GM12878 (cell line): ENCODE measurements at regions not wholly inside any gene's neighbourhood (a gene's known extent, or its start where the extent isn't known, plus 50 kb on each side); places are given as distances from the start of the nearest gene placed in this dataset.

Source experiments
- ATAC-seq: fragments of 200-7000 bp; cut with Tn5 transposase; 3 replicates; pipeline ENCODE4 v1.9.1; 2020; ENCODE audit warnings: mild to moderate bottlenecking, moderate library complexity
- BruUV-seq: library from RNA; stranded (reverse); fragments of 400-500 nt; replicated peaks from 2 replicates; lab custom pipeline; 2021; lab: Mats Ljungman, UMichigan
- CTCF ChIA-PET: fragments of 300-600 bp; sonication (Branson Sonifier 250); formaldehyde crosslinking; extraction: SDS; loops from one replicate; lab custom pipeline; 2021; ENCODE audit warnings: inconsistent platforms; lab: Yijun Ruan, JAX
- POLR2A ChIA-PET: fragments of 350-600 bp; formaldehyde crosslinking; extraction: SDS; loops from one replicate; lab custom pipeline; 2021; ENCODE audit warnings: inconsistent platforms; lab: Charles Lee
- RAD21 ChIA-PET: fragments of 300-600 bp; sonication (Branson Sonifier 250); formaldehyde crosslinking; loops from one replicate; lab custom pipeline; 2023; ENCODE audit warnings: antibody characterized with exemption; ENCODE audit not compliant: unreplicated experiment; lab: Charles Lee
- SMC1A ChIA-PET: fragments of 300-600 bp; sonication (Branson Sonifier 250); formaldehyde crosslinking; loops from one replicate; lab custom pipeline; 2023; ENCODE audit not compliant: unreplicated experiment, uncharacterized antibody; lab: Charles Lee
- DNase-seq: peaks from one replicate; pipeline ENCODE4 v3.0.0-alpha.2; 2011; ENCODE audit warnings: low read depth, low spot score
- FAIRE-seq: peaks from 3 replicates; lab custom pipeline; 2011; peaks lifted over from hg19 to GRCh38; lab: Jason Lieb, UNC
- H2AFZ ChIP-seq: 2 replicates; pipeline ENCODE4 v1.6.0; 2011; ENCODE audit warnings: low read depth, low read length, control low read depth; ENCODE audit not compliant: control insufficient read depth
- H3K27ac ChIP-seq: 2 replicates; pipeline ENCODE4 v1.5.1; 2011; ENCODE audit warnings: control low read depth; ENCODE audit not compliant: control insufficient read depth, insufficient read depth
- H3K27me3 ChIP-seq, 2 experiments: replicated peaks in 1 of 2; 2 replicates each; pipeline versions ENCODE4 v1.6.0 to v1.6.1; 2011; ENCODE audit warnings: low read length in 1 of 2; ENCODE audit not compliant: control insufficient read depth in 2 of 2, insufficient read depth in 2 of 2
- H3K36me3 ChIP-seq, 2 experiments: 2 replicates each; pipeline ENCODE4 v1.5.1; 2011; ENCODE audit warnings: low read length in 1 of 2; ENCODE audit not compliant: control insufficient read depth in 2 of 2, insufficient read depth in 2 of 2
- H3K4me1 ChIP-seq: 2 replicates; pipeline ENCODE4 v1.6.1; 2011; ENCODE audit warnings: mild to moderate bottlenecking, low read length, moderate library complexity, mixed read lengths; ENCODE audit not compliant: control insufficient read depth, insufficient read depth
- H3K4me2 ChIP-seq: 2 replicates; pipeline ENCODE4 v1.6.0; 2011; ENCODE audit warnings: control low read depth; ENCODE audit not compliant: control insufficient read depth, insufficient read depth
- H3K4me3 ChIP-seq: fragments of 200-600 bp; sonication (generic); 2 replicates; pipeline ENCODE4 v1.5.1; 2016
- H3K79me2 ChIP-seq: 2 replicates; pipeline ENCODE4 v1.6.0; 2011; ENCODE audit warnings: low read length; ENCODE audit not compliant: control insufficient read depth, insufficient read depth
- H3K9ac ChIP-seq: 2 replicates; pipeline ENCODE4 v1.8.0; 2011; ENCODE audit warnings: low read length, control low read depth, mixed read lengths; ENCODE audit not compliant: control insufficient read depth, insufficient read depth
- H3K9me3 ChIP-seq: replicated peaks from 3 replicates; pipeline ENCODE4 v1.5.1; 2011; ENCODE audit warnings: mild to moderate bottlenecking, low read length; ENCODE audit not compliant: control insufficient read depth, insufficient read depth
- H4K20me1 ChIP-seq: 2 replicates; pipeline ENCODE4 v1.6.0; 2011; ENCODE audit not compliant: control insufficient read depth, insufficient read depth
- BACH1 ChIP-seq: fragments of 450-650 bp; IDR thresholded peaks from 2 replicates; pipeline ENCODE4 v1.6.1; 2017; ENCODE audit warnings: mild to moderate bottlenecking, borderline replicate concordance
- ESRRA ChIP-seq: IDR thresholded peaks from 2 replicates; pipeline ENCODE4 v1.6.1; 2012; ENCODE audit warnings: mild to moderate bottlenecking, low read length, improper control_type of control experiment
- FOXK2 ChIP-seq: fragments of 450-650 bp; IDR thresholded peaks from 2 replicates; pipeline ENCODE4 v1.6.1; 2017; ENCODE audit warnings: mild to moderate bottlenecking, moderate library complexity
- MEF2B ChIP-seq: fragments of 450-650 bp; IDR thresholded peaks from 2 replicates; pipeline ENCODE4 v1.6.1; 2018; ENCODE audit warnings: mild to moderate bottlenecking, moderate library complexity; ENCODE audit not compliant: partially characterized antibody, poor library complexity, severe bottlenecking
- MYB ChIP-seq: fragments of 150-350 bp; IDR thresholded peaks from 2 replicates; pipeline ENCODE4 v1.6.1; 2014; ENCODE audit warnings: mild to moderate bottlenecking, low read depth, low read length, borderline replicate concordance
- PAX5 ChIP-seq: IDR thresholded peaks from 2 replicates; pipeline ENCODE4 v1.6.1; 2011; ENCODE audit warnings: low read depth, low read length, borderline replicate concordance
- POLR2AphosphoS5 ChIP-seq: IDR thresholded peaks from 2 replicates; pipeline ENCODE4 v1.6.1; 2011; ENCODE audit warnings: mild to moderate bottlenecking, low read length, inconsistent platforms
- TAF1 ChIP-seq: IDR thresholded peaks from 2 replicates; pipeline ENCODE4 v1.6.1; 2011; ENCODE audit warnings: mild to moderate bottlenecking, low read depth, low read length, borderline replicate concordance
- YBX1 ChIP-seq: fragments of 450-650 bp; IDR thresholded peaks from 2 replicates; pipeline ENCODE4 v1.6.1; 2016; ENCODE audit warnings: antibody characterized with exemption
- ZNF384 ChIP-seq: IDR thresholded peaks from 2 replicates; pipeline ENCODE4 v1.6.1; 2012; ENCODE audit warnings: low read depth, mild to moderate bottlenecking, low read length, improper control_type of control experiment, borderline replicate concordance
- ZZZ3 ChIP-seq: IDR thresholded peaks from 2 replicates; pipeline ENCODE4 v1.6.1; 2011; ENCODE audit warnings: low read depth; ENCODE audit not compliant: control insufficient read depth, insufficient read length
- WGBS: methylation state at CpG from one replicate; pipeline ENCODE4 v1.1.6; 2016; ENCODE audit warnings: low lambda C conversion rate; ENCODE audit not compliant: insufficient replicate concordance, insufficient coverage; ENCODE audit errors: missing lambda C conversion rate; 5-methylcytosine and 5-hydroxymethylcytosine counted together
- in situ Hi-C: fragments of 300-500 bp; cut with MboI; formaldehyde crosslinking; loops from 9 replicates; pipeline ENCODE4 v1.14.3; 2018; ENCODE audit warnings: mixed read lengths
- intact Hi-C: fragments of 100-400 bp; cut with micrococcal nuclease; formaldehyde crosslinking; loops from one replicate; pipeline ENCODE4 v1.14.2; 2022; ENCODE audit not compliant: unreplicated experiment
- TF ChIP-seq, protein P1 (sequence below): IDR thresholded peaks from 2 replicates; pipeline ENCODE4 v1.6.1; 2011; ENCODE audit warnings: borderline replicate concordance, low read depth, mild to moderate bottlenecking, moderate library complexity, mixed read lengths, low read length; ENCODE audit not compliant: insufficient read depth; ENCODE audit errors: extremely low read length

DNA sequence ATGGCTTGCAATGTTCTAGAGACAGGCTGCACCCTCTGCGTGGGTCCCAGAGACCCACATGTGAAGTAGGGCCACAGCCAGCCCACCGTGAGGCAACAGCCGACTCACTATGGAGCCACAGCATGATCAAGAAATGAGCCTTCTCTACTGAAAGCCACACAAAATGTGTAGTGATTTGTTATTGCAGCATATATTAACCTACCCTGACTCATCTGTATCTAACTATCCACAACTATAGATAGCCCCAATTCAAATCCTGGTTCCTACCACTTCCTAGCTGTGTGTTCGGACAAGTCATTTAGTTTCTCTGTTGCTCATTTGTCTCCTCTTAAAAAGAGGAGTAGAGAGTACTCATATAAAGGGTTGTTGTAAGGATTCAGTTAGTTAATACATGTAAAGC lies 1152.3 kb downstream of the BCL11B start:
- Histone ChIP-seq H3K4me3 (no peak overlapping the region), H3K27ac (no peak overlapping the region), H4K20me1 (no peaks in the 10 kb centered on the region), H2AFZ (no peak overlapping the region), H3K9ac (no peak overlapping the region), H3K4me1 (no peaks in the 10 kb centered on the region), H3K79me2 (no peaks in the 10 kb centered on the region), H3K4me2 (no peak overlapping the region), H3K9me3 (no peaks in the 10 kb centered on the region), H3K27me3 (no peaks in the 10 kb centered on the region), H3K36me3 (no peaks in the 10 kb centered on the region)
- in situ Hi-C loops (no loop called here), intact Hi-C loops (no loop called here)
- FAIRE-seq (no peak), DNase-seq (no peak), ATAC-seq (no peak)
- no TSS peak for BruUV-seq
- TF ChIP-seq ZZZ3 (no peak), YBX1 (no peak), MEF2B (no peak), ESRRA (no peak), FOXK2 (no peak), ZNF384 (no peak), POLR2AphosphoS5 (no peak), TAF1 (no peak), BACH1 (no peak), PAX5 (no peak), MYB (no peak)
- TF ChIP-seq, protein P1, sequence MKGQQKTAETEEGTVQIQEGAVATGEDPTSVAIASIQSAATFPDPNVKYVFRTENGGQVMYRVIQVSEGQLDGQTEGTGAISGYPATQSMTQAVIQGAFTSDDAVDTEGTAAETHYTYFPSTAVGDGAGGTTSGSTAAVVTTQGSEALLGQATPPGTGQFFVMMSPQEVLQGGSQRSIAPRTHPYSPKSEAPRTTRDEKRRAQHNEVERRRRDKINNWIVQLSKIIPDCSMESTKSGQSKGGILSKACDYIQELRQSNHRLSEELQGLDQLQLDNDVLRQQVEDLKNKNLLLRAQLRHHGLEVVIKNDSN = no peak
- ChIA-PET POLR2A (no interaction called here), CTCF (interaction anchor here (1.3 to 2.1 kb wide), 3 partner anchors 12 to 19 kb away, joined by 4 to 6 read pairs (median 4); no protein-coding TSS in a partner anchor), SMC1A (interaction anchor here (3.3 kb wide), 1 partner anchor 8 kb away, joined by 22 read pairs; no protein-coding TSS in a partner anchor), RAD21 (no interaction called here)
- 66% methylated on average over 4 of the region's 4 CpGs for WGBS
